ENCODE measurements at regions not wholly inside any gene's neighbourhood (a gene's known extent, or its start where the extent isn't known, plus 50 kb on each side); places are given as distances from the start of the nearest gene placed in this dataset.

- no peak for DNase-seq
- intact Hi-C loops (cut with DNase I, micrococcal nuclease), result no loop called here
- Histone ChIP-seq H3K4me1 (ENCODE audit: low read depth) (peaks cover 4% of the 10 kb centered on the region), H3K9me3 (no peaks in the 10 kb centered on the region), H3K36me3 (ENCODE audit: low read depth) (no peaks in the 10 kb centered on the region), H3K4me3 (no peak overlapping the region)
- ATAC-seq, result no peak
- no peak for TF ChIP-seq CTCF (IDR thresholded peaks at IDR 0.05)
Observed at GRCh38 chr12:114483996-114484395, 78.1 kb upstream of the TBX5 start.

- Histone ChIP-seq H3K4me1 (ENCODE audit: low read depth) (peaks cover 4% of the 10 kb centered on the region), H3K4me3 (no peak overlapping the region), H3K36me3 (ENCODE audit: low read depth) (no peaks in the 10 kb centered on the region), H3K9me3 (no peaks in the 10 kb centered on the region)
- no peak for TF ChIP-seq CTCF (IDR thresholded peaks at IDR 0.05)
- no peak for ATAC-seq
- intact Hi-C loops (cut with DNase I, micrococcal nuclease), result no loop called here
- DNase-seq, result no peak
Observed at GRCh38 chr12:114481200-114481535, 75.2 kb upstream of the TBX5 start.

GRCh38 chr12:114480337-114481199 lies 74.6 kb upstream of the TBX5 start:
- H3K9me3 ChIP-seq, result no peaks in the 10 kb centered on the region
- intact Hi-C loops (cut with DNase I, micrococcal nuclease), result no loop called here
- no peak for DNase-seq
- H3K4me1 ChIP-seq (ENCODE audit: low read depth), result peaks cover 4% of the 10 kb centered on the region
- H3K4me3 ChIP-seq, result no peak overlapping the region
- ATAC-seq, result no peak
- H3K36me3 ChIP-seq (ENCODE audit: low read depth), result no peaks in the 10 kb centered on the region
- TF ChIP-seq CTCF (IDR thresholded peaks at IDR 0.05), result no peak

GRCh38 chr12:114479831-114480230 lies 73.9 kb upstream of the TBX5 start:
- TF ChIP-seq CTCF (IDR thresholded peaks at IDR 0.05), result no peak
- intact Hi-C loops (cut with DNase I, micrococcal nuclease), result no loop called here
- Histone ChIP-seq H3K4me1 (ENCODE audit: low read depth) (peaks cover 4% of the 10 kb centered on the region), H3K4me3 (no peak overlapping the region), H3K9me3 (no peaks in the 10 kb centered on the region), H3K36me3 (ENCODE audit: low read depth) (no peaks in the 10 kb centered on the region)
- no peak for ATAC-seq
- no peak for DNase-seq

- Histone ChIP-seq H3K4me3 (no peak overlapping the region), H3K9me3 (no peaks in the 10 kb centered on the region), H3K36me3 (ENCODE audit: low read depth) (no peaks in the 10 kb centered on the region), H3K4me1 (ENCODE audit: low read depth) (peaks cover 4% of the 10 kb centered on the region)
- DNase-seq (no peak), ATAC-seq (no peak)
- intact Hi-C loops (cut with DNase I, micrococcal nuclease), result no loop called here
- no peak for TF ChIP-seq CTCF (IDR thresholded peaks at IDR 0.05)
Observed at GRCh38 chr12:114478865-114479264, 72.9 kb upstream of the TBX5 start.
